ENCODE measurements at regions not wholly inside any gene's neighbourhood (a gene's known extent, or its start where the extent isn't known, plus 50 kb on each side); places are given as distances from the start of the nearest gene placed in this dataset.
"Not testable (repeated sequence)": the region's sequence is repeated elsewhere in the genome, so short reads cannot be mapped to it uniquely, and the experiment has no call there.

GRCh38 chr7:156545979-156546378, 94.6 kb upstream of the RNF32 start:
- DNase-seq, result no peak

- DNase-seq, result no peak
Observed at GRCh38 chr7:156544919-156545715, 95.5 kb upstream of the RNF32 start.

- no peak for DNase-seq
Observed at GRCh38 chr7:156543699-156544598, 96.6 kb upstream of the RNF32 start.

- DNase-seq, result no peak
Observed at GRCh38 chr7:156540619-156541165, 99.9 kb upstream of the RNF32 start.

- DNase-seq, result no peak
Observed at GRCh38 chr7:156539999-156540398, 100.6 kb upstream of the RNF32 start.

GRCh38 chr7:156537006-156537405, 103.6 kb upstream of the RNF32 start:
- no peak for DNase-seq

GRCh38 chr7:156534925-156535324, 105.6 kb upstream of the RNF32 start:
- DNase-seq, result no peak

GRCh38 chr7:156533964-156534363, 106.6 kb upstream of the RNF32 start:
- no peak for DNase-seq

GRCh38 chr7:156533420-156533819, 107.2 kb upstream of the RNF32 start:
- DNase-seq, result no peak

GRCh38 chr7:156532016-156532602, 108.5 kb upstream of the RNF32 start:
- DNase-seq, result no peak

GRCh38 chr7:156529956-156530355, 110.6 kb upstream of the RNF32 start:
- DNase-seq, result no peak

- no peak for DNase-seq
Observed at GRCh38 chr7:156527458-156527890, 113.1 kb upstream of the RNF32 start.

GRCh38 chr7:156524818-156525597, 115.6 kb upstream of the RNF32 start:
- no peak for DNase-seq

GRCh38 chr7:156523447-156524048, 117.0 kb upstream of the RNF32 start:
- no peak for DNase-seq

- no peak for DNase-seq
Observed at GRCh38 chr7:156522801-156523200, 117.8 kb upstream of the RNF32 start.

GRCh38 chr7:156519070-156519469, 121.5 kb upstream of the RNF32 start:
- DNase-seq, result no peak

- no peak for DNase-seq
Observed at GRCh38 chr7:156518466-156518865, 122.1 kb upstream of the RNF32 start.

- not testable (repeated sequence) for DNase-seq
Observed at GRCh38 chr7:156517858-156518257, 122.7 kb upstream of the RNF32 start.

GRCh38 chr7:156516791-156517378, 123.7 kb upstream of the RNF32 start:
- no peak for DNase-seq

- no peak for DNase-seq
Observed at GRCh38 chr7:156515911-156516790, 124.4 kb upstream of the RNF32 start.

GRCh38 chr7:156514851-156515250, 125.7 kb upstream of the RNF32 start:
- DNase-seq, result no peak

Data from GDM1 (cell line).